Activated CD8-positive, alpha-beta memory T cell treated with anti-CD3 and anti-CD28 coated beads for 48 hours (primary cell): ENCODE measurements at regions not wholly inside any gene's neighbourhood (a gene's known extent, or its start where the extent isn't known, plus 50 kb on each side); places are given as distances from the start of the nearest gene placed in this dataset.

Experiments used
- DNase-seq, 3 experiments: peaks; one replicate each; pipeline ENCODE4 v3.0.0-alpha.2; 2020; ENCODE audit warnings: low read depth in 2 of 3, low spot score in 2 of 3

DNA sequence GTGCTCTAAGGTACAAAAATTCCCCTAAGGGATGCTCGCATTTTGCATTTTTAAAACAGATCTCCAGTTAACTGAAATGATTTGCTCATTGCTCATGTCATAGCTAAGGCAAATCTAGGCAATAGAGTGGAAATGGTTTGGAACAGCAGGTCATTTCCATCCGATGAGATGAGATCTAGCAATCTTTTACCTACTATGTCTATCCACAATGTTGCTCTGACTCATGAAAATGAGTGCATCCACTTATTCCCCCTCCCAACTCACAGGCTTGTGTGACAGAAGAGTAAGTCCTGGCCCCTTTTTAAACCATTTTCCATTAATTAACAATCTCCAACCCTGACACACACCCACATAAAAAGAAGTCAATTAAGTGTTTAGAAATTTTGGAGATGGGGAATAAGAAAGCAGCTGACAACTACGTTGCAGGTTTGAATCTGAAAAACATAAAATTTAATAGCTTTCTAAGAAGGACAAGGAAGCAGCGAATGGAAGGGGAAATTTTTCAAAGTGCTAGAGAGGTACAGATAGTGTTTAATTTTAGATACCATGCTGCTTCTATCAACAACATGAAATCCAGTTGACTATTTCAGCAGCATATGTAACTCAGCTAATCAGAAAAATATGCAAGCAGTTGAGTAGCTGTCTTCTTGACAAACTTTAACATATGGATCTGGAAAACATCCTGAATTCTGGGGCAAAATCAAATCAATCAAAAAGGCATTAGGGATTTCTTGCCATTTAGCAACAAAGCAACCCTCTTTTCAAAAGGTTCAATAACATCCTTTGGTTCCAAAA, 112.0 kb downstream of the TMCO5A start:
- DNase-seq, result no peak

- no peak for DNase-seq
These were observed 113.6 kb downstream of the TMCO5A start for GRCh38 chr15:38048001-38048455.

- DNase-seq, result no peak
These were observed 115.5 kb downstream of the TMCO5A start for GRCh38 chr15:38049891-38050290.

DNA sequence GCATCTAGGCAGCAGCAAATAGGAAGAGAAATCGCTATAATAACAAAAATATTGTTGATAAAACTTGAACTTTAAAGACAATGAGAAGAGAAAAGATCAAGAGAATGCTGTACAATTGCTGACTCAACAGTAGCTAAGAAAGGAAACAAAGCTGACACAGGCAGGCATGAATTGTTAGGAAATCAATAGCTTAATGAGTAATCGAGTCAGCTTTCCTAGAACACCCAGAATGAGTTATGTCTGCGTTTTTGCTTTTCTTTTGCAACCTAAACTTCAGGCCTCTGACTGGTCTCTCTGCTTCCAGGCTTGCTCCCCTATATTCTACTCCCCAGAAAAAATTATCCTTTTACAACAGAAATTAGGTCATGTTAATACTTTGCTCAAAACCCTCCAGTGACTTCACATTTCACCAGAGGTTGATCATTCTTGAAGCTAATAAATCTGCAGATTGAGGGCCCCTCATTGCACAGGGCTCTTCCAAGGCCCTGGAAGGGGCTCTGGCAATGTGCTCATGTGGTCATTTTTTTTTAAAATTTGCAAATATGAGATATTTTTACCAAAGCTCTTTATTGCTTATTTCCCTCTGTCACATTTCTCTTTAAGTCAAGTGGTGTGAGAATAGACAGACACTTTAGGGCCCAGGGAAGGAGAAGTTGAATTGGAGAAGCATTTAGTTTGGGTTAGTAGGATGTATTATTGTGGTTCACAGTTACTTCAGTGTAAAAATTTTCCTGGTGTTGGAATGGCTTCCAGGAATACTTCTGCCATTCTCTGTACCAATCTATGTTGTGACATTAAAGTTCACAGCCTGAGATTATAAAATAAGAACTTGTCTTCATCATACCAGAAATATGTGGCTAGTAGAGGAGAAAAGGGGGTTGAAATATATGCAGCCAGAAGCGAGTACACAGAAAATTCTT, 116.3 kb downstream of the TMCO5A start:
- no peak for DNase-seq

GRCh38 chr15:38053205-38053604, 118.8 kb downstream of the TMCO5A start:
- DNase-seq, result no peak

DNA sequence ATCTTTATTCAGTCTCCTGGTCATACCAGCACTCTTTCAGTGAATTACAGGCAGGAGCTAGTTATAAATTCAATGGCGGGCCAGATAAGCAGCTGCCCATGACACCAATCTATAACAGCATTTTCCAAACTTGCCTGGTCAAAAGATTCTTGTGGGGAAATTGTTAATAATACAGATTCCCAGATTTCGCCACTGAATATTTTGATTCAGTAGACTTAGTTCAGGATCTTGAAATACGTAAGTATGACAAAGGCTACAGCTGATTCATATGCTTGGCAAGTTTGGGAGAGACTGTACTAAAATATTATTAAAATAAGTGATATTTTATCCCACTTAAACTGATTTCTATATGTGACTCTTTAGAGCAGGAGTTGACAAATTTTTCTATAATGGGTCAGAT, 119.3 kb downstream of the TMCO5A start:
- DNase-seq, result no peak

DNA sequence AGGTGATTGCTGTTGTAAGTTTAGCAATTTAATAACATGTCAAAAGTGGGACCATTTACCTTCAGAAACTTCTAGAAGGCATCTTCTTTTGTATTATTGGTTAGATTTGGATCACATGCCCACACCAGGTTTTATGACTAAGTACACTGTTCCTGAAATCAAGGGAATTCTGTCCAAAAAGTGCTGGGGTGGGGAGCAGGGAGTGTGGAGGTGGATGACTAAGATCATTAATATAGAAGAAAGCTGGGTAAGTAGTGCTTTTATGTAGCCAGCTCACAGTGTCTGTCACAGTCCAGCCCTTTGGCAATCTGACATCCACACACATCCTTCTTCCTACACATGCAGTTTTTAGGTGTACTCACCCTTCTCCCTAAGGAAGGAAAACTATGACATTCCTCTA, 120.0 kb downstream of the TMCO5A start:
- no peak for DNase-seq

DNA sequence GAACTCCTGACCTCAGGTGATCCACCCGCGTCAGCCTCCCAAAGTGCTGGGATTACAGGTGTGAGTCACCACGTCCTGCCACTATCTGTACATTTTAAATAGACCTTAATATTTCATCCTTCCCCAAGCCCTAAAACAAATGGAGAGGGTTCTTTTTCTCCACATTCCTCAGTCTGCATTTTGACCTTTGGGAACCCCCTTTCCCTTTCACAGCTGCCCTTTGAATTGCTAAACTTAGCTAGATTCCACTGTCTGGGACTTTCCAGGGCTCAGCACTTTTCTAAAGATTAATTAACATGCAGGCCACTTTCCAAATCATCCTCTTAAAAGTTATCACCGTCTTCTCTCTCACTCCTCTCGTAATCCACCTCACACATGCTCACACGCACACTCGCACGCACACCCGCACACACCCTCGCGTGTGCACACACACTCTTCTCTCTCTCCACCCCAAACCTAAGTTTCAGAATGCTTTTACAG, 124.2 kb downstream of the TMCO5A start:
- no peak for DNase-seq

- no peak for DNase-seq
These were observed 125.2 kb downstream of the TMCO5A start for GRCh38 chr15:38059665-38060064.

GRCh38 chr15:38061856-38062649, 127.6 kb downstream of the TMCO5A start:
- DNase-seq, result no peak

GRCh38 chr15:38062696-38063095, 128.3 kb downstream of the TMCO5A start:
- no peak for DNase-seq

DNA sequence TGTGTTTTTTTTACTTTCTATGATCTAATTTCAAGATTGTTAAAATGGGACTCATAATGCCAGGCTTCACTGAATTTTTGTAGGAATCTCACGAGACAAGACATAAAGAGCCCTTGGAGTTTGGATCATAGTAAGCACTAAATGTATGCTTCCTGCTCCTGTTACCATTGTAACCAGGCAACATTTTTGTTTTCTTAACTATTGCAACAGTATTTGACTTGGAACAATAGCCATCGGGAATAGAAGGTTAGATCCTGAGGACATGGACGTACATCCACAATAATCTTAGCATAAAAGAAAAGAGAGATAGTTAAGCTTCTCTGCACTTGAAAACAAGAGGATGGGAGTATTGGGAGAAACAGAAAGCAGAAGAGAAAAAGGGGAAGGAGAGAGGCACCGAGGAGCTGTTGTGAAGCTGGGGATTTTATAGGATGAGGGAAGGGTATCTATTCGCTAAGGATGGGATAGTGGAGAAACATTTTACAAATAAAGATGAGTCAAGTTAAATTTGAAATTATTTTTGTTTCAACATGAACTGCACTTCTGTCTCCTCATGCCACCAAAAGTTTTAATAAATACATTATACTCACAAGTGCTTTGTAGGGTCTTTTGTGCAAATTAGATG, 131.4 kb downstream of the TMCO5A start:
- DNase-seq, result no peak

DNA sequence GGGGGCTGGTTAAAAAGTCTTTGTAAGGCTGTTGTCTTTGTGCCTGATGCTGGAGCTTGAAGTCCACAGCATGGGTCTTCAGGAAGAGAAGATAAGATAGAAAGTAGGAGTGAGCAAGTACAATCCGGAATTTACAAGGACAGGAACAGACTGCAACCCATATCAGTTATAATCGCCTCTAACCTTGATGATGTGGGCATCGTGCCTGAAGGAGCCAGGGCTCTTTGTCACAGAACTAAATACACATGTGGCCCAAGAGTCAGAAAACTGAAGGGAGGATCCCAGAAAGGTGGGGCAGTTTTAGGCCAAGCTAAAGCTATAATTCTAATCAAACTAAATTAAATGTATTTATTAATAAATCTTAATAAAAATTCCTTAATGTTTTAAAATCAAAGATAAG, 132.2 kb downstream of the TMCO5A start:
- DNase-seq, result no peak

DNA sequence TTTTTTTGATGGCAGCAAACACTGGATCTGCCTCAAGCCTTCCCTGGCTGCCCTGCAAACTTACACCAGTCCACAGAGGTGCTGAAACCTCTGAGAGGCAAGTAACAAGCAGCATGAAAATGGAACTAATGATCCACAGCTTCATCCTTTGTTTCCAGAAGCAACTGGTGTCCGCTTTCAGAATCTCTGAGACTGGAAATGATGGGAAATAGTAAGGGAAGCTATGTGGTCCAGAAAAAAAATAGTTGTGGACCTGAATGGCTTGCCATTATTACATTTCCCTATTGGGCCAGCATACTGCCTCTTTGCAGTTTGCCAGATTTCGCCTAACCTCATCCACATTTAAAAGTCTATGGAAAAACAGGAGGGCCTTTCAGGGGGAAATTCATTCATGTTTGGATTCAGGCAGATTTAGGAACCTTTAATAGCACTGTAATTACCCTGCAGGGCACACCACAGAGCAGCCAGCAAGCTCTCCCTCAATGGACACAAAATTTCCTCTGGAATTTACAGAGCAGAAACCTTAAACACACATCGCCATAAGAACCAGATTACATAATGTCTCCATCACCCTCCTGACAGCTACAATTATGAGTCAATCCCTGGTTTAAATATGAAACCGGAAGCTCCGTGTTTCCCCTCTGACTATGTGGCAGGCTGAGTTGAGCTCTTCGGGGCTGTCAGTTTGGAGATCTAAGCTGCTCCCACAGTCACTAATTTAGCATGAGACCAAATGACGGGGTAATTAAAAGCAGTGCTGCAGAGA, 134.4 kb downstream of the TMCO5A start:
- no peak for DNase-seq

- no peak for DNase-seq
These were observed 135.1 kb downstream of the TMCO5A start for GRCh38 chr15:38069511-38070011.

GRCh38 chr15:38070778-38071177, 136.3 kb downstream of the TMCO5A start:
- no peak for DNase-seq

DNA sequence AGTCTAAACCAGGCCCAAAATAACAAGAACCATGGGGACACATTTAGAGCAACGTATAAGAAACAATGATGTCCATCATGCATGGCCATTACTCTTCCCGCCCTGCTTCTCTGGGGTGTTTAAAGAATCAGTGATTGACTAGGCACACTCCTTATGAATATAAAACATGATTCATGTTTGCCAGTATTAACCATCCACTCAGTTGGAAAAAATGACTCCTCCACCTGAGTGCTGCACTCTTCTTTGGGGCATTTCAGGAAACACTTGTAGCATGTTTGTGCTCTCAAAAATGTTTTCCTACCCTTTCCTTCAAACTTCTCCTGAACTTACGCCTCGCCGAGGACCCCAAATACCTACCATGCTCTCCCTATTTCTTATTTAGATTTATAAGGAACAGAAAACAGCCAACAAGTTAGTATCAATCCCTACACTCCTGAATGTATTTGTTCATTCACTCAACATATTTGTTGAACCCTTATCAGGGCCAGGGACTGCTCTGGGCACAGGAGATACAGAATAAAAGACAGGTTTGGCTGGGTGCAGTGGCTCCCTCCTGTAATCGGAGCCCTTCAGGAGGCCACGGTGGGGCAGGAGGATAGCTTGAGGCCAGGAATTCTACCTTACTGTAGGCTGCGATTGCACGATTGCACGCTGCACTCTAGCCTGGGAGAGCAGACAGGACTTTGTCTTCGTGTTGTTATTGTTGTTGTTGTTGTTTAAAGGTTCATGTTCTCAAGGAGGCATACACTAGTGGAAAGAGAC, 137.0 kb downstream of the TMCO5A start:
- DNase-seq, result no peak

GRCh38 chr15:38072007-38072347, 137.5 kb downstream of the TMCO5A start:
- no peak for DNase-seq
